ENCODE measurements at regions not wholly inside any gene's neighbourhood (a gene's known extent, or its start where the extent isn't known, plus 50 kb on each side); places are given as distances from the start of the nearest gene placed in this dataset.
A peak's percentile ranks its signal among the peaks of the same experiment; 100 is the strongest.

- no peak overlapping the region for H3K4me3 ChIP-seq (ENCODE audit: control insufficient read depth, low read depth, low read length)
- DNase-seq (ENCODE audit: low read depth), result no peak
- TF ChIP-seq CTCF (conservative IDR thresholded peaks at IDR 0.05; ENCODE audit: control insufficient read depth, insufficient read depth, low read depth, low read length), result no peak
Measured at GRCh38 chr7:33841031-33841430, 64.3 kb upstream of the BMPER start.

GRCh38 chr7:33841705-33842129, 63.6 kb upstream of the BMPER start:
- peak; percentile 83 for DNase-seq (ENCODE audit: low read depth)
- no peak for TF ChIP-seq CTCF (conservative IDR thresholded peaks at IDR 0.05; ENCODE audit: control insufficient read depth, insufficient read depth, low read depth, low read length)

GRCh38 chr7:33842150-33842549, 63.2 kb upstream of the BMPER start:
- DNase-seq (ENCODE audit: low read depth), result no peak
- H3K4me3 ChIP-seq (ENCODE audit: control insufficient read depth, low read depth, low read length), result no peak overlapping the region
- no peak for TF ChIP-seq CTCF (conservative IDR thresholded peaks at IDR 0.05; ENCODE audit: control insufficient read depth, insufficient read depth, low read depth, low read length)

More at GRCh38 chr7:33841705-33842129, 63.6 kb upstream of the BMPER start:
- no peak overlapping the region for H3K4me3 ChIP-seq (ENCODE audit: control insufficient read depth, low read depth, low read length)

- no peak overlapping the region for H3K4me3 ChIP-seq (ENCODE audit: control insufficient read depth, low read depth, low read length)
- peak; percentile 62 for DNase-seq (ENCODE audit: low read depth)
- no peak for TF ChIP-seq CTCF (conservative IDR thresholded peaks at IDR 0.05; ENCODE audit: control insufficient read depth, insufficient read depth, low read depth, low read length)
Measured at GRCh38 chr7:33845991-33846509, 59.3 kb upstream of the BMPER start.

GRCh38 chr7:33849004-33849403, 56.3 kb upstream of the BMPER start:
- no peak overlapping the region for H3K4me3 ChIP-seq (ENCODE audit: control insufficient read depth, low read depth, low read length)
- DNase-seq (ENCODE audit: low read depth), result peak; percentile 81
- TF ChIP-seq CTCF (conservative IDR thresholded peaks at IDR 0.05; ENCODE audit: control insufficient read depth, insufficient read depth, low read depth, low read length), result no peak

- no peak for DNase-seq (ENCODE audit: low read depth)
- TF ChIP-seq CTCF (conservative IDR thresholded peaks at IDR 0.05; ENCODE audit: control insufficient read depth, insufficient read depth, low read depth, low read length), result no peak
- no peak overlapping the region for H3K4me3 ChIP-seq (ENCODE audit: control insufficient read depth, low read depth, low read length)
Measured at GRCh38 chr7:33849971-33850559, 55.3 kb upstream of the BMPER start.
